G401.6 (cell line): ENCODE measurements at regions not wholly inside any gene's neighbourhood (a gene's known extent, or its start where the extent isn't known, plus 50 kb on each side); places are given as distances from the start of the nearest gene placed in this dataset.

Experiments used
- FAIRE-seq: peaks from 2 replicates; lab custom pipeline; 2012; peaks lifted over from hg19 to GRCh38; lab: Jason Lieb, UNC

DNA sequence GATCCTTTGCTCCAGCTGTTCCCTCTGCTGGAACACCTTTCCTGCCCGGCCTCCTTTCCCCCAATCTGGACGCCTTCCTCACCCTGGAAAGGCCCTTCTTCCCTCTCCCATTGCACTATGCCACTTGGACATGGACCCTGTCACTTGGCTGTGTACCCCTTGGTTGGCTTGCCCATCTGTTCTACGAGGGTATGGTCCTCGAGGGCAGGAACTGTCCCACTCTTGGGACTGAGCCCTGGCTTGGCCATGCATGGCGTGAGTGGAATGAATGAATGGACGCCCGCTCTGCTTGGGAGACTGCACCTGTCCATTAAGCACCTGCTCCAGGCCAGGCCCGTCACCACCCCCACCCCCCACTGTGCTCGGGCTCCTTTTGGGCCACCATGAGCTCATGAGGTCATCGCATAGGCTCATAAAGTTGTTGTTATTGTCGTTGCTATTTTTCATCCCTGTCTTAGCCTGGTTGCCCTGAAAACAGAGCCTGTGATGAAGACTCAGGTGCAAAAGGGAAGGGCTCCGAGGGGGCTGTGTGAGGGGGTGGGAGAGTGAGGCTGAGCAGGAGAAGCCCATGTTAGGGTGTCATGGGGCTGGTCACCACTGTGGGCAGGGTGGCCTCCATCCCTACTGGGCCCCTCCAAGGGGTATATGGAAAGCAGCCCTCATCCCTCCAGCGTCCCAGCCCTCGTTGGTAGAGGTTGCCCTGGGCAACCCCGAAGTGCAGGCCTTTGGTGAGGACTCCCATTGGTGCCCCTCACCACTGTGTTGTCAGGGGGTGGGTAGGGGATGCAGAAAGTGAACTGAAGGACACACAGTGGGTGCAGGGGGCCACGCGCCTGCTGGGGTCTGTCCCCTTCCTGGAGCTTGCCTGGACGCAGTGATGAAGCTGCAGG lies 57.2 kb upstream of the IER5L start:
- no peak for FAIRE-seq

GRCh38 chr9:129234491-129234890 lies 56.4 kb upstream of the IER5L start:
- FAIRE-seq, result no peak

DNA sequence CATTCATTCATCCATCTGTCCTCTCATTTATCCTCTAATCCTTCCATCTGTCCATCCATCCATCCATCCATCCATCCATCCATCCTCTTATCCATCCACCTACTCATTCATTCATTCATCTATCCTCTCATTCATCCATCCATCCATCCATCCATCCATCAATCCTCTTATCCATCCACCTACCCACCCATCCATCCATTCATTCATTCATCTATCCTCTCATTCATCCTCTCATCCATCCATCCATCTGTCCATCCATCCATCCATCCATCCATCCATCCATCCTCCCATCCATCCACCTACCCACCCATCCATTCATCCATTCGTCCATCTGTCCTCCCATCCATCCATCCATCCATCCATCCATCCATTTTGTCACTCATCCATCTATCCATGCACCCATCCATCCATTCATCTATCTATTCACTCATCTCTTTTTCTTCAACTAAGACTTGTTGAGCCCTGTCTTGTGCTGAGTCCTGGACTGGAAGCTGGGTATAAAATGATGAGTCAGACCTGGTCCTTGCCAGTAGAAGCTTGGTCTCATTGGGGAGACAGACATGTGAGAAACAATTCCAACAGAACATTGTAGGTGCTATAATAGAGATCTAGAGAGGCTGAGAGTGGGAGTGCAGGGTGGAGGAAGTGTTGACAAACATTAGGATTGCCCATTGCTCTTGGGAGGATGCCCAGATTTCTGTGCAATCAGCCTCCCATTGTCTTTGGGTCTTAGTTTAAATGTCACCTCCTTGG lies 55.0 kb upstream of the IER5L start:
- no peak for FAIRE-seq

GRCh38 chr9:129231759-129232158 lies 53.7 kb upstream of the IER5L start:
- FAIRE-seq, result no peak

DNA sequence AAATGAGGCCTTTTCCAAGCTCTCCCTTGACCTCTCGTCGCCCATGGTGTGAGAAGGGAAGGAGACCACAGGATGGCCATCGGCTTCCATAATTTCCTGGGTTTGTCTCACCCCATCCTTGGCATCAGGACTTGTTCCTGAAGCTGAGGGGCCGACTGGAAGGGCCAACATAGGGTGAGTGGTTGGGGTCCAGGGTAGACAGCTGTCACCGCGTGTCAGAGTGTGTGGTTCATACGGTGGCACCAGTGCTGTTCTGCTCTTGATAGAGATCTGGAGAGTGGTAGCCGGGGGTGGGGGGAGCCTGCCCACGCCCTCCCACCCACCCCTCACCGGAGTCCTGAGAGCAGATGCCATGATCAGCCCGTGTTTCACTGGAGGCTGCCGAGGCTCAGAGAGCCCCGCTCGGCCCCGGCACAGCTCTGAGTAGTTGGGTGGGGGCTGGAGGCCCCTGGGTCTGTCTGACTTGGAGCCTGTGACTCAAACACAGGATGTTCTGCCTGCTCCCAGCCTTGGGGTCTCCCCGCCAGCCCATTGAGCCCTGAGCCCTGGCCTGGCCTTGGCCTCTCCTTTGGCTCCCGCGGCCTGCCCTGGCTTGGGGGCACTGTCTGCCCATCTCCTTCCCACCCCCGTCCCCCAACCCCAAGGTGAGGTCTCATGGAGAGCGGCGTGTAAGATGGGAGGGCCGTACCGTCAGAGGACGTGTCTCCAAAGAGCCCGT lies 53.1 kb upstream of the IER5L start:
- no peak for FAIRE-seq

DNA sequence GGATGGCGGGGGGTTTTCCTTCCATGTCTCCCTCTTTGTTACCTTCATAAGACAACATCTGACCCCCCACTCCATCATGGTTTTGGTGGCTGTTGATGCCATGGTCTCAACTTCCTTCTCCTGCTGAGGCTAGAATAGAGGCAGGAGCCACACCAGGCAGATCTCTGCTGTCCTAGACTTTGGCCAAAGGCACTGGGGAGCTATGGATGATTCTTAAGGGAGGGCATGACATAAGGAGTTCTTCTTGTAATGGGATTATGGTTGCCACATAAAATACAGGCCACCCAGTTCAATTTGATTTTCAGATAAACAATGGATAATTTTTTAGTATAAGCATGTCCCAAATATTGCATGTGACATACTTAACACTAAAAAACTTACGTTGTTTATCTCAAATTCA lies 52.2 kb upstream of the IER5L start:
- no peak for FAIRE-seq
